ENCODE measurements at regions not wholly inside any gene's neighbourhood (a gene's known extent, or its start where the extent isn't known, plus 50 kb on each side); places are given as distances from the start of the nearest gene placed in this dataset.

GRCh38 chr5:124948754-124949275 is 202.4 kb upstream of the ZNF608 start:
- ATAC-seq: no peak
- Histone ChIP-seq H3K27ac (ENCODE audit: extremely low read length, insufficient read depth, low read length) (no peak overlapping the region), H3K36me3 (replicated peaks in 1 of 2; ENCODE audit: control insufficient read depth in 1 of 2, insufficient read depth in 2 of 2, low read length in 2 of 2) (no peaks in the 10 kb centered on the region), H2AFZ (ENCODE audit: low read length) (no peak overlapping the region), H3K4me1 (ENCODE audit: insufficient read depth, low read length) (no peaks in the 10 kb centered on the region), H3K27me3 (ENCODE audit: control insufficient read depth in 1 of 2, insufficient read depth in 2 of 2, low read length in 2 of 2) (no peaks in the 10 kb centered on the region; a peak in 1 of 5 replicates), H3K4me3 (replicated peaks in 1 of 3; ENCODE audit: insufficient read depth in 1 of 3, low read depth in 2 of 3, low read length in 3 of 3) (no peak overlapping the region), H4K20me1 (ENCODE audit: insufficient read depth, low read length) (no peaks in the 10 kb centered on the region), H3K9me3 (ENCODE audit: low read length) (no peaks in the 10 kb centered on the region), H3K79me2 (ENCODE audit: insufficient read depth, low read length) (no peaks in the 10 kb centered on the region), H3K9ac (ENCODE audit: insufficient read depth, low read depth, low read length) (no peak overlapping the region), H3K4me2 (ENCODE audit: low read depth, low read length) (no peak overlapping the region)
- no peak for DNase-seq (ENCODE audit: low spot score)
- ChIA-PET CTCF (ENCODE audit: low intra/inter-chr PET ratio, low total read pairs) (no interaction called here), POLR2A (no interaction called here)
- TF ChIP-seq JDP2 (CRISPR knock-in tag; IDR thresholded peaks at IDR 0.05; ENCODE audit: borderline replicate concordance): no peak
- intact Hi-C loops (cut with micrococcal nuclease; ENCODE audit: unreplicated experiment) (no loop called here), in situ Hi-C loops (cut with HindIII; ENCODE audit: extremely low pct_ligation_motif_present, low pct_unique_long_range_greater_than_20kb) (no loop called here)
- no TSS peak for BruUV-seq (replicated peaks)
- no peak for FAIRE-seq
- WGBS (ENCODE audit: low lambda C conversion rate): 1% methylated on average over 4 of the region's 4 CpGs

GRCh38 chr5:124949862-124950261 is 203.4 kb upstream of the ZNF608 start:
- CTCF ChIA-PET (ENCODE audit: low intra/inter-chr PET ratio, low total read pairs): no interaction called here
- no peak for TF ChIP-seq BRF2 (CRISPR knock-in tag; IDR thresholded peaks at IDR 0.05)
- no peak for TF ChIP-seq ZFX (CRISPR knock-in tag; IDR thresholded peaks at IDR 0.05; ENCODE audit: low read depth)
- TF ChIP-seq UBTF (CRISPR knock-in tag; IDR thresholded peaks at IDR 0.05): no peak
- no peak for TF ChIP-seq TRIM22 (IDR thresholded peaks at IDR 0.05)
- TF ChIP-seq ZNF761 (CRISPR knock-in tag; conservative IDR thresholded peaks at IDR 0.05): no peak
- TF ChIP-seq ZNF652 (CRISPR knock-in tag; IDR thresholded peaks at IDR 0.05; ENCODE audit: borderline replicate concordance, low read depth): no peak
- TF ChIP-seq THAP7 (CRISPR knock-in tag; IDR thresholded peaks at IDR 0.05): no peak
- no peak for TF ChIP-seq ZFP41 (CRISPR knock-in tag; IDR thresholded peaks at IDR 0.05; ENCODE audit: borderline replicate concordance)
- TF ChIP-seq ISX (CRISPR knock-in tag; conservative IDR thresholded peaks at IDR 0.05): no peak
- no peak for TF ChIP-seq ARNT2 (CRISPR knock-in tag; IDR thresholded peaks at IDR 0.05; ENCODE audit: low read depth)
- TF ChIP-seq ZNF30 (CRISPR knock-in tag; IDR thresholded peaks at IDR 0.05): no peak
- no peak for TF ChIP-seq ZNF563 (CRISPR knock-in tag; IDR thresholded peaks at IDR 0.05)

More at GRCh38 chr5:124949862-124950261, 203.4 kb upstream of the ZNF608 start:
- H3K27me3 ChIP-seq (ENCODE audit: control insufficient read depth in 1 of 2, insufficient read depth in 2 of 2, low read length in 2 of 2): no peaks in the 10 kb centered on the region; a peak in 1 of 5 replicates
- BruUV-seq (replicated peaks): no TSS peak
- H3K4me2 ChIP-seq (ENCODE audit: low read depth, low read length): no peak overlapping the region
- no peaks in the 10 kb centered on the region for H3K36me3 ChIP-seq (replicated peaks in 1 of 2; ENCODE audit: control insufficient read depth in 1 of 2, insufficient read depth in 2 of 2, low read length in 2 of 2)
- H2AFZ ChIP-seq (ENCODE audit: low read length): no peak overlapping the region
- FAIRE-seq: no peak
- no peaks in the 10 kb centered on the region for H3K4me1 ChIP-seq (ENCODE audit: insufficient read depth, low read length)
- DNase-seq (ENCODE audit: low spot score): no peak
- no peaks in the 10 kb centered on the region for H4K20me1 ChIP-seq (ENCODE audit: insufficient read depth, low read length)
- ATAC-seq: no peak
- H3K4me3 ChIP-seq (replicated peaks in 1 of 3; ENCODE audit: insufficient read depth in 1 of 3, low read depth in 2 of 3, low read length in 3 of 3): no peak overlapping the region
- no peaks in the 10 kb centered on the region for H3K79me2 ChIP-seq (ENCODE audit: insufficient read depth, low read length)
- 47% methylated on average over 4 of the region's 4 CpGs for WGBS (ENCODE audit: low lambda C conversion rate)
- no peak overlapping the region for H3K9ac ChIP-seq (ENCODE audit: insufficient read depth, low read depth, low read length)
- POLR2A ChIA-PET: no interaction called here
- in situ Hi-C loops (cut with HindIII; ENCODE audit: extremely low pct_ligation_motif_present, low pct_unique_long_range_greater_than_20kb): no loop called here
- intact Hi-C loops (cut with micrococcal nuclease; ENCODE audit: unreplicated experiment): loop anchor here (2.0 kb wide), 1 partner anchor 61 kb away; no protein-coding TSS in a partner anchor
- no peaks in the 10 kb centered on the region for H3K9me3 ChIP-seq (ENCODE audit: low read length)
- no peak overlapping the region for H3K27ac ChIP-seq (ENCODE audit: extremely low read length, insufficient read depth, low read length)

Measured in HepG2 (cell line).